GM12864 (cell line): ENCODE measurements at regions not wholly inside any gene's neighbourhood (a gene's known extent, or its start where the extent isn't known, plus 50 kb on each side); places are given as distances from the start of the nearest gene placed in this dataset.
"Not testable (repeated sequence)": the region's sequence is repeated elsewhere in the genome, so short reads cannot be mapped to it uniquely, and the experiment has no call there.

ENCODE experiments used
- DNase-seq: peaks from one replicate; pipeline ENCODE4 v3.0.0-alpha.2; 2011; ENCODE audit warnings: low read depth
- H3K4me3 ChIP-seq: 2 replicates; pipeline ENCODE4 v1.5.1; 2011; ENCODE audit warnings: mild to moderate bottlenecking, low read depth, low read length, control low read depth
- CTCF ChIP-seq: IDR thresholded peaks from 2 replicates; pipeline ENCODE4 v1.5.1; 2011; ENCODE audit warnings: low read depth, mild to moderate bottlenecking, moderate library complexity, low read length, control low read depth, inconsistent platforms; ENCODE audit errors: missing control alignments

GRCh38 chr6:74577619-74578018 lies 628.2 kb downstream of the COL12A1 start:
- no peak for DNase-seq
- no peak for TF ChIP-seq CTCF
- no peak overlapping the region for H3K4me3 ChIP-seq

GRCh38 chr6:74574794-74575193 lies 631.1 kb downstream of the COL12A1 start:
- TF ChIP-seq CTCF: peak; percentile 63
- no peak for DNase-seq
- no peak overlapping the region for H3K4me3 ChIP-seq

GRCh38 chr6:74573613-74574012 lies 632.2 kb downstream of the COL12A1 start:
- TF ChIP-seq CTCF: no peak
- no peak for DNase-seq

GRCh38 chr6:74570044-74570443 lies 635.8 kb downstream of the COL12A1 start:
- no peak for DNase-seq
- no peak for TF ChIP-seq CTCF

More at GRCh38 chr6:74573613-74574012, 632.2 kb downstream of the COL12A1 start:
- no peak overlapping the region for H3K4me3 ChIP-seq

GRCh38 chr6:74568861-74569260 lies 637.0 kb downstream of the COL12A1 start:
- TF ChIP-seq CTCF: no peak
- H3K4me3 ChIP-seq: no peak overlapping the region
- no peak for DNase-seq

More at GRCh38 chr6:74570044-74570443, 635.8 kb downstream of the COL12A1 start:
- H3K4me3 ChIP-seq: no peak overlapping the region

GRCh38 chr6:74567923-74568290 lies 637.9 kb downstream of the COL12A1 start:
- H3K4me3 ChIP-seq, DNase-seq: not testable (repeated sequence)

GRCh38 chr6:74567281-74567922 lies 638.5 kb downstream of the COL12A1 start:
- no peak overlapping the region for H3K4me3 ChIP-seq
- DNase-seq: no peak
- no peak for TF ChIP-seq CTCF

GRCh38 chr6:74557236-74557635 lies 648.6 kb downstream of the COL12A1 start:
- TF ChIP-seq CTCF: no peak
- H3K4me3 ChIP-seq: no peak overlapping the region
- no peak for DNase-seq
